GM23248 (cell line): ENCODE measurements at regions not wholly inside any gene's neighbourhood (a gene's known extent, or its start where the extent isn't known, plus 50 kb on each side); places are given as distances from the start of the nearest gene placed in this dataset.

ENCODE experiments used
- DNase-seq: peaks from one replicate; pipeline ENCODE4 v3.0.0-alpha.2; 2015
- H2AFZ ChIP-seq: fragments of 200-600 bp; sonication (generic); 2 replicates; pipeline ENCODE4 v1.6.1; 2016; ENCODE audit warnings: antibody characterized with exemption
- H3F3A ChIP-seq: fragments of 200-600 bp; sonication (generic); 2 replicates; pipeline ENCODE4 v1.6.1; 2016; ENCODE audit warnings: mild to moderate bottlenecking, antibody characterized with exemption, mixed run types; ENCODE audit not compliant: insufficient read depth
- H3K27ac ChIP-seq: fragments of 200-600 bp; sonication (generic); 2 replicates; pipeline ENCODE4 v1.5.1; 2016; ENCODE audit warnings: mild to moderate bottlenecking
- H3K27me3 ChIP-seq: fragments of 200-600 bp; sonication (generic); replicated peaks from 2 replicates; pipeline ENCODE4 v1.6.1; 2016; ENCODE audit warnings: mild to moderate bottlenecking; ENCODE audit not compliant: insufficient read depth
- H3K36me3 ChIP-seq: fragments of 200-600 bp; sonication (generic); 2 replicates; pipeline ENCODE4 v1.6.1; 2016; ENCODE audit warnings: low read depth, mild to moderate bottlenecking
- H3K4me1 ChIP-seq: fragments of 200-600 bp; sonication (generic); 2 replicates; pipeline ENCODE4 v1.6.1; 2016; ENCODE audit warnings: mild to moderate bottlenecking; ENCODE audit not compliant: insufficient read depth
- H3K4me2 ChIP-seq: fragments of 200-600 bp; sonication (generic); one replicate; pipeline ENCODE4 v1.6.1; 2016; ENCODE audit warnings: mild to moderate bottlenecking; ENCODE audit not compliant: unreplicated experiment
- H3K4me3 ChIP-seq: fragments of 200-600 bp; sonication (generic); 2 replicates; pipeline ENCODE4 v1.5.1; 2016; ENCODE audit warnings: mild to moderate bottlenecking
- H3K79me2 ChIP-seq: fragments of 200-600 bp; sonication (generic); 2 replicates; pipeline ENCODE4 v1.6.1; 2016; ENCODE audit warnings: mild to moderate bottlenecking; ENCODE audit not compliant: insufficient read depth
- H3K9ac ChIP-seq: fragments of 200-600 bp; sonication (generic); 2 replicates; pipeline ENCODE4 v1.6.1; 2016; ENCODE audit warnings: mild to moderate bottlenecking
- H3K9me2 ChIP-seq: fragments of 200-600 bp; sonication (generic); 2 replicates; pipeline ENCODE4 v1.6.1; 2016; ENCODE audit warnings: mixed run types, mild to moderate bottlenecking, moderate library complexity; ENCODE audit not compliant: insufficient read depth
- H3K9me3 ChIP-seq: fragments of 200-600 bp; sonication (generic); one replicate; pipeline ENCODE4 v1.6.1; 2017; ENCODE audit warnings: low read depth
- H4K20me1 ChIP-seq: fragments of 200-600 bp; sonication (generic); 2 replicates; pipeline ENCODE4 v1.6.0; 2016; ENCODE audit not compliant: insufficient read depth
- EZH2 ChIP-seq: fragments of 200-600 bp; sonication (generic); IDR thresholded peaks from 2 replicates; pipeline ENCODE4 v1.6.1; 2018; ENCODE audit warnings: antibody characterized with exemption, mild to moderate bottlenecking; ENCODE audit not compliant: insufficient read depth, poor library complexity, severe bottlenecking
- EZH2phosphoT487 ChIP-seq: fragments of 200-600 bp; sonication (generic); IDR thresholded peaks from 2 replicates; pipeline ENCODE4 v1.6.1; 2018; ENCODE audit warnings: antibody characterized with exemption, moderate library complexity, mild to moderate bottlenecking, low read depth; ENCODE audit not compliant: insufficient read depth
- WGBS, 2 experiments: methylation state at CpG; one replicate each; pipeline ENCODE4 v1.1.6; 2015 to 2017; ENCODE audit warnings: low lambda C conversion rate in 2 of 2, low coverage in 1 of 2; ENCODE audit errors: missing lambda C conversion rate in 2 of 2; 5-methylcytosine and 5-hydroxymethylcytosine counted together
- in situ Hi-C: fragments of 300-500 bp; cut with MboI; formaldehyde crosslinking; loops from 2 replicates; pipeline ENCODE4 v1.15.0; 2020

DNA sequence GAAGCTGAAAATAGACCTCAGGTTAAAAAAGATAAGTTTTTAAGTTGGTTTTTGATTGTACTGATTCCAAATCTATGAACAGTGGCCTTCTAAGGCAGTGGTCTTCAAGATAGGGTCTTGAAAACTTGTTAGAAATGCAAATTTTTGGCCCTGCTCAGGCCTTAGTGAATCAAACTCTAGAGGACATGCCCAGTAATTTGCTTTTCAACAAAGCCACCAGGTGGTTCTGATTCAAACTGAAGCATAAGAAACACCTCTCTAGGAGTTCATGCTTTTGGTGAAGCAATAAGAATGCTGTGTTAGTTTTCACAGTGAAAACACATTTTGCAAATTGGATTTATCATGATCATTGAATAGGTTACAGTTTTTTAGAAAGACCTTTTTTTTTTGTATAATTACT is 1849.4 kb upstream of the AGA start:
- no peak overlapping the region for H3K27ac ChIP-seq
- no peaks in the 10 kb centered on the region for H3K36me3 ChIP-seq
- H3K4me3 ChIP-seq, result no peak overlapping the region
- H4K20me1 ChIP-seq, result no peaks in the 10 kb centered on the region
- H3K9ac ChIP-seq, result no peak overlapping the region
- DNase-seq, result no peak
- no peaks in the 10 kb centered on the region for H3K4me1 ChIP-seq
- no peaks in the 10 kb centered on the region for H3F3A ChIP-seq
- in situ Hi-C loops, result no loop called here
- H3K9me2 ChIP-seq, result no peaks in the 10 kb centered on the region
- H3K4me2 ChIP-seq, result no peak overlapping the region
- no peaks in the 10 kb centered on the region for H3K27me3 ChIP-seq
- H3K79me2 ChIP-seq, result no peaks in the 10 kb centered on the region
- H3K9me3 ChIP-seq, result no peaks in the 10 kb centered on the region
- TF ChIP-seq EZH2 (no peak), EZH2phosphoT487 (no peak)
- H2AFZ ChIP-seq, result no peak overlapping the region

GRCh38 chr4:179292468-179292867 is 1850.2 kb upstream of the AGA start:
- WGBS, 2 experiments, result 0% methylated on average over 1 of the region's 1 CpG
- TF ChIP-seq EZH2phosphoT487 (no peak), EZH2 (no peak)
- no peak for DNase-seq

GRCh38 chr4:179307297-179308136 is 1865.3 kb upstream of the AGA start:
- Histone ChIP-seq H3K9ac (no peak overlapping the region), H3K36me3 (no peaks in the 10 kb centered on the region), H3K9me3 (no peaks in the 10 kb centered on the region), H3F3A (no peaks in the 10 kb centered on the region), H4K20me1 (no peaks in the 10 kb centered on the region), H3K27me3 (no peaks in the 10 kb centered on the region), H3K79me2 (no peaks in the 10 kb centered on the region), H3K4me3 (no peak overlapping the region), H3K27ac (no peak overlapping the region), H3K9me2 (no peaks in the 10 kb centered on the region), H2AFZ (no peak overlapping the region), H3K4me2 (no peak overlapping the region), H3K4me1 (no peaks in the 10 kb centered on the region)
- DNase-seq, result peak; percentile 41
- in situ Hi-C loops, result no loop called here
- WGBS, 2 experiments, result 9 to 10% methylated on average over 4 of the region's 4 CpGs
- TF ChIP-seq EZH2, result no peak
- no peak for TF ChIP-seq EZH2phosphoT487

More at GRCh38 chr4:179292468-179292867, 1850.2 kb upstream of the AGA start:
- H3F3A ChIP-seq, result no peaks in the 10 kb centered on the region
- no peak overlapping the region for H2AFZ ChIP-seq
- no peaks in the 10 kb centered on the region for H3K4me1 ChIP-seq
- H3K9ac ChIP-seq, result no peak overlapping the region
- no peaks in the 10 kb centered on the region for H3K79me2 ChIP-seq
- H4K20me1 ChIP-seq, result no peaks in the 10 kb centered on the region
- no peaks in the 10 kb centered on the region for H3K36me3 ChIP-seq
- in situ Hi-C loops, result no loop called here
- no peak overlapping the region for H3K27ac ChIP-seq
- H3K9me2 ChIP-seq, result no peaks in the 10 kb centered on the region
- no peak overlapping the region for H3K4me3 ChIP-seq
- no peak overlapping the region for H3K4me2 ChIP-seq
- H3K27me3 ChIP-seq, result no peaks in the 10 kb centered on the region
- H3K9me3 ChIP-seq, result no peaks in the 10 kb centered on the region

GRCh38 chr4:179313823-179314222 is 1871.6 kb upstream of the AGA start:
- Histone ChIP-seq H3K27ac (no peak overlapping the region), H3K9ac (no peak overlapping the region), H4K20me1 (no peaks in the 10 kb centered on the region), H3K4me3 (no peak overlapping the region), H3K4me2 (no peak overlapping the region), H3K9me3 (no peaks in the 10 kb centered on the region), H3K36me3 (no peaks in the 10 kb centered on the region), H3K9me2 (no peaks in the 10 kb centered on the region), H3K27me3 (no peaks in the 10 kb centered on the region), H2AFZ (no peak overlapping the region), H3K4me1 (no peaks in the 10 kb centered on the region), H3K79me2 (no peaks in the 10 kb centered on the region), H3F3A (no peaks in the 10 kb centered on the region)
- TF ChIP-seq EZH2phosphoT487, result no peak
- no peak for DNase-seq
- 44% methylated on average over 1 of the region's 1 CpG; no CpG with 5 or more reads in 1 of the 2 experiments for WGBS, 2 experiments
- in situ Hi-C loops, result no loop called here
